Activated T-cell treated with anti-CD3 and anti-CD28 coated beads, Interleukin-2, amount 50 U/mL, for 4 hours (primary cell): ENCODE measurements at regions not wholly inside any gene's neighbourhood (a gene's known extent, or its start where the extent isn't known, plus 50 kb on each side); places are given as distances from the start of the nearest gene placed in this dataset.
A peak's percentile ranks its signal among the peaks of the same experiment; 100 is the strongest.

Source experiments
- ATAC-seq, 2 donors: fragments of 200-7000 bp; cut with Tn5 transposase; one replicate each; pipeline ENCODE4 v1.10.0; 2021
- DNase-seq: peaks from one replicate; pipeline ENCODE4 v3.0.0-alpha.2; 2020
- H3K27me3 Mint-ChIP-seq: one replicate; pipeline ENCODE4 v1.8.0; 2021; ENCODE audit warnings: low read depth, mixed read lengths
- H3K36me3 Mint-ChIP-seq: one replicate; pipeline ENCODE4 v1.8.0; 2022; ENCODE audit warnings: mixed read lengths; ENCODE audit not compliant: insufficient read depth
- H3K4me1 Mint-ChIP-seq: one replicate; pipeline ENCODE4 v1.8.0; 2021; ENCODE audit warnings: low read depth, mixed read lengths
- H3K4me3 Mint-ChIP-seq: one replicate; pipeline ENCODE4 v1.8.0; 2021; ENCODE audit warnings: mild to moderate bottlenecking, moderate library complexity, mixed read lengths
- H3K9me3 Mint-ChIP-seq: one replicate; pipeline ENCODE4 v1.8.0; 2021; ENCODE audit warnings: mixed read lengths

DNA sequence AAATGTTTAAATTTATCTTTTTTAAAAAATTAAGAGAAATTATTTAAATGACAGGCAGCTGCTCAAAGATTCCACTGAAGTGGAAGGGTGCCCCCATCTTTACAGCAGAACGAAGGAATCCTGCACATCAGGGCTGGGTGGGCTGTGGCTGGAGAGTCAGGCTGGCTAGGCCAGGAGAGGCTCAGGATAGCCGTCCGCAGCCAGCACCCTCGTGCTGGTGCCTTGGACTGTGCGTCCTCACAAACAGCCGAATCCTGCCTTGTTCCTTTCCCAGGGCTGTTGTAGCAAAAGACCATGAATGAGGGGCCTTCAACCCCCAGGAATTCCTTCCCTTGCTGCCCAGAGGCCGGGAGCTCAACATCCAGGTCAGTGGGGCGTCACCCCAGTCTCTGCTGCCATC lies 64.6 kb upstream of the FCN1 start:
- Mint-ChIP-seq H3K9me3 (peaks cover 7% of the 10 kb centered on the region), H3K36me3 (no peaks in the 10 kb centered on the region), H3K27me3 (peaks cover 13% of the 10 kb centered on the region), H3K4me1 (no peaks in the 10 kb centered on the region), H3K4me3 (no peak overlapping the region)
- DNase-seq (no peak), ATAC-seq (no peak)

DNA sequence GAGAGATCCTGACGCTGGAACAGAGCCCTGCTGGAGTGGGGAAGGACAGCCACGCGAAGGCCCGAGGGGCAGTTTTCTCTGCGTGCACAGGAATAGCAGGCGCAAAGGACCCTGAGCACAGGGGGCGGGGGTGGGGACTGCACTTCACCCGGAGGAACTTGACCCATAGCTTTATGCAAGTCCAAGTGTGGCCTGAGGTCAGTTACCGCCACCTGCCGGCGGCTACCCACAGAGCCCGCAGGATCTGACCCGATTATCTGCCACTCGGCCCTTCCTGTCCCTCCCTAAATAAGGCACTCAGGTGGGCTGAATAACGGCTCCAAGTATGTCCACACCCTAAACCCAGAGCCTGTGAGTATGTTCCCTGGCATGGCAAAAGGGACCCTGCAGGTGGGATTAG lies 65.4 kb upstream of the FCN1 start:
- no peaks in the 10 kb centered on the region for H3K4me1 Mint-ChIP-seq
- DNase-seq (no peak), ATAC-seq (peak in 1 of 2 donors; percentile 14)
- peaks cover 13% of the 10 kb centered on the region for H3K27me3 Mint-ChIP-seq
- peaks cover 11% of the 10 kb centered on the region for H3K9me3 Mint-ChIP-seq
- H3K36me3 Mint-ChIP-seq, result no peaks in the 10 kb centered on the region
- H3K4me3 Mint-ChIP-seq, result no peak overlapping the region

DNA sequence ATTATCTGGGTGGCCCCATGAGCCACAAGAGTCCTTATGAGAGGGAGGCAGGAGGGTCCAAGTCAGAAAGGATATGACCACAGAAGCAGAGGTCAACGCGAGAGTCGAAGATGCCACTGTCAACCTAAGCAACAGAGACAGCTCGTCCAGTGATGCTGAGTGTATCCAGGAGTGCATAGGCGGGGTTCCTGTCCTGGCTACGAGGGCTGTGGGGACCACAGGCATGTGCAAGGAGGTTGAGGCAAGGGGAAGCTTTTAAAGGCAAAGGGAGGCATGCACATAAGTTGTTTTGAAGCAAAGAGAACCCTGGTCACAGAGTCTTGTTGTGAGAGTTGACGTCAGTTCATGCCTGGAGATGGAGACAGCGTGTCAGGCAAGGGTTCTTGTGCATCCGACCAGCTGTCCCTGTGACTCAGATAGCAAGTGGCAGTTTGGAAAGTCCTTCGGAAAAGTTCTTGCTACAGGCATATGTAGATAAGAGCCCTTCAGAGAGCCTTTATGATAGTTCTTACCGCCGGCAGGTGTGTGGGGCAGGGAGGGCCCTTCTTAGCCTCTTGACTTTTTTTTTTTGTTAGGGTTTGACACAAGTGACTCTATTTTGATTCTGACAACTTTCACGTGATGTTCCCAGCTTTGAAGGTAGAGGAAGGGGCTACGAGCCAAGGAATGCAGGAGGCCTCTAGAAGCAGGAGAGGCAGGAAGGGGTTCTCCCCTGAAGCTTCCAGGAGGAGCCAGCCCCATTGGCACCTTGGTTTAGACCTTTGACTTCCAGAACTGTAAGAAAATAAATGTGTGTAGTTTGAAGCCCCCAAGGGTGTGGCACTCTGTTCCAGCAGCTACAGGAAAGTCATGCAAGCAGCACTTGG lies 66.0 kb upstream of the FCN1 start:
- DNase-seq (no peak), ATAC-seq (no peak)
- Mint-ChIP-seq H3K36me3 (no peaks in the 10 kb centered on the region), H3K4me1 (no peaks in the 10 kb centered on the region), H3K4me3 (no peak overlapping the region), H3K27me3 (peaks cover 13% of the 10 kb centered on the region), H3K9me3 (peaks cover 11% of the 10 kb centered on the region)

DNA sequence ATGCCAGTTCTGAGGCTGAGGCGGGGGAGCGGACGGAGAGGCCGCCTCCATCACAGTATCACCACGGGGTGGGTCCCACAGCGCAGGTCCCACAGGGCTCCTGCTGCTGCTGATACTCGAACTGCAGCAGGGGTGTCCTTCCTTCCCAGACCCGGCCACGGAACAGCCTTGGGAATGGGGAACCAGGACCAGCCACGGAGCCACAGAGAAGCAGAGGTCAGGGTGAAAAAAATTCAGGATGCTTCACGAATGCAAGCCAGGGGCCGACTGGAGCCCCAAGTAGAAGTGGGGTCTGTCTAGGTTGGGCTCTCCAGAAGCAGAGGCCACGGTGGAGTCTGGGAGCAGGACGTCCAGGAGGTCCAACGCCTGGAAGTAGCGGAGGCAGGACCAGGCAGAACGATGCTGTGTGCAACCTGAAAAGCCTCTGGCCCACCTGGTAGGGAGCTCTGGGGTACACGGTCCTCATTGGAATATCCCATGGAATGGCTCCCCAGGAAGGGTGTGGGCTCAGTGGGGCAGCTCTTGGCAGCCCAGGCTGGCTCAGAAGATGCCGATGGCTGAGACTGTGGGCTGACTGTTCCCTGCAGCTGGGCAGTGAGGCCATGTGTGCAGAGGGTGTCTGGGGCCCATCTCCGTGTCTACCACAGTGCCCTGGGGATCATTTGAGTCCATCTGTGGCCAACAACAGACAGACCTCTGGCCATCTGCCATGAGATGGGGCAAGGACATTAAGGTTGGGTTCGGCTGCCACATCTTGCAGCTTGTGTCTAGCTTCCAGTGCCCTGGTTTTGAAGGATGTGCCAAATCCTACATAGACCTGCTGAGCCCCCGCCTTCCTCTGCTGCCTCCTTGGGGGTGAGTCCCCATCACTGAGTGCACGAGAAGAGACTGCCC lies 66.9 kb upstream of the FCN1 start:
- no peaks in the 10 kb centered on the region for H3K36me3 Mint-ChIP-seq
- H3K4me3 Mint-ChIP-seq, result no peak overlapping the region
- no peak for DNase-seq
- peaks cover 13% of the 10 kb centered on the region for H3K27me3 Mint-ChIP-seq
- H3K9me3 Mint-ChIP-seq, result peaks cover 11% of the 10 kb centered on the region
- ATAC-seq, result no peak
- H3K4me1 Mint-ChIP-seq, result no peaks in the 10 kb centered on the region

DNA sequence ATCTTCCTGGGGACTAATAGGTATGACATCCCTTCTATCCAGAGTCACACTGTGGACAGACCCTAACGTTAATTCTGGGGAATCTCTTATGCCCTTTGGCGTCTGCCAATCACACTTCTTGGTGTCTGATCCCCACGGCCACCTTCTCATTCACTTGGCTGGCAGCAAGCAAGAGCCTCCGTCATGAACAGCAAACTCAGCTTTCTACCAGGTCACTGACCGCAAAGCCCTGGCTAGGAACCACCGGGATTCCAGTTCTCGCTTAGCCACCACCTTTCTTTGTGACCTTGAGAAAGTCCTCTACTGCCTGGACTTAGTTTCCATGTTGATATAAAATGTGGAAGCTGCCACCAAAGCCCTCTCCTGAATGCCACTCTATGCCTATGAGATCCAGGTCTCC lies 67.7 kb upstream of the FCN1 start:
- H3K27me3 Mint-ChIP-seq, result peaks cover 9% of the 10 kb centered on the region
- ATAC-seq (no peak), DNase-seq (no peak)
- no peaks in the 10 kb centered on the region for H3K4me1 Mint-ChIP-seq
- H3K36me3 Mint-ChIP-seq, result no peaks in the 10 kb centered on the region
- H3K4me3 Mint-ChIP-seq, result no peak overlapping the region
- H3K9me3 Mint-ChIP-seq, result peaks cover 11% of the 10 kb centered on the region

DNA sequence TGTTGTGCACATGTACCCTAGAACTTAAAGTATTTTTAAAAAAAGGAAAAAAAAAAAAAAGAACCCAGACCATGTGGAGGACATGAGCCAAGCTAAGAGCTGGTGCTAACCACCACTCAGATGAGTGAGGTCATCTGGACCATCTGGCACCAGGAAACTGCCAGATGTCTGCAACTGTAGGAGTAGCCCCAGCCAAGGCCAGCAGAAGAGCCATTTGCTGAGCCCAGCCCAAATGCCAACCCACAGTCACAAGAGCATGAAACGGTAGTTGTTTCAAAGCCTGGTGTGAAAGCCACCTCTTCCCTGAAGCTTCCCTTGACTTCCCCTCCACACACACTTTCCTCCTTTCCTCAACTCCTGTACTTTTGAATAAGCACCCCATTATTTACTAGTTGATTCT lies 69.2 kb upstream of the FCN1 start:
- ATAC-seq, result no peak
- peaks cover 7% of the 10 kb centered on the region for H3K27me3 Mint-ChIP-seq
- peaks cover 11% of the 10 kb centered on the region for H3K9me3 Mint-ChIP-seq
- no peak for DNase-seq
- no peak overlapping the region for H3K4me3 Mint-ChIP-seq
- no peaks in the 10 kb centered on the region for H3K4me1 Mint-ChIP-seq
- no peaks in the 10 kb centered on the region for H3K36me3 Mint-ChIP-seq

DNA sequence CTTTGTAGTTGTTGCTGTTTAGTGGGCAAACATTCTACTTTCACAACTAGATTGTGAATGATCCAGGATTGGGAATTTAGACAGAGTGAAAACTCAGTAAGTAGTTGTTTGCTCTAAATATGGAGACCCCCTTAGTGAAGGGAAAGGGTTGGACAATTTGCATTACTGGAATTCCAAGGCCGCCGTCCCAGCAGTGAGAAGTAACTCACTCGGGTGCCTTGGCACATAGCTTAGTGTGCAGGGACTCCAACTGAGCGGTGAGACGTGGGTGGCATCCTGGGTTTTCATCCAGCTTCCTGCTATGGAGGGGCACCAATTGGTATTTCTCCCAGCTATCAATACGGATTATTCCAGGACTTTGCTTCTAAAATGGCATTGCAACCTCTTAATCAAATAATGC lies 69.7 kb upstream of the FCN1 start:
- Mint-ChIP-seq H3K9me3 (peaks cover 11% of the 10 kb centered on the region), H3K4me1 (no peaks in the 10 kb centered on the region), H3K36me3 (no peaks in the 10 kb centered on the region), H3K4me3 (no peak overlapping the region), H3K27me3 (peaks cover 6% of the 10 kb centered on the region)
- no peak for ATAC-seq
- no peak for DNase-seq

DNA sequence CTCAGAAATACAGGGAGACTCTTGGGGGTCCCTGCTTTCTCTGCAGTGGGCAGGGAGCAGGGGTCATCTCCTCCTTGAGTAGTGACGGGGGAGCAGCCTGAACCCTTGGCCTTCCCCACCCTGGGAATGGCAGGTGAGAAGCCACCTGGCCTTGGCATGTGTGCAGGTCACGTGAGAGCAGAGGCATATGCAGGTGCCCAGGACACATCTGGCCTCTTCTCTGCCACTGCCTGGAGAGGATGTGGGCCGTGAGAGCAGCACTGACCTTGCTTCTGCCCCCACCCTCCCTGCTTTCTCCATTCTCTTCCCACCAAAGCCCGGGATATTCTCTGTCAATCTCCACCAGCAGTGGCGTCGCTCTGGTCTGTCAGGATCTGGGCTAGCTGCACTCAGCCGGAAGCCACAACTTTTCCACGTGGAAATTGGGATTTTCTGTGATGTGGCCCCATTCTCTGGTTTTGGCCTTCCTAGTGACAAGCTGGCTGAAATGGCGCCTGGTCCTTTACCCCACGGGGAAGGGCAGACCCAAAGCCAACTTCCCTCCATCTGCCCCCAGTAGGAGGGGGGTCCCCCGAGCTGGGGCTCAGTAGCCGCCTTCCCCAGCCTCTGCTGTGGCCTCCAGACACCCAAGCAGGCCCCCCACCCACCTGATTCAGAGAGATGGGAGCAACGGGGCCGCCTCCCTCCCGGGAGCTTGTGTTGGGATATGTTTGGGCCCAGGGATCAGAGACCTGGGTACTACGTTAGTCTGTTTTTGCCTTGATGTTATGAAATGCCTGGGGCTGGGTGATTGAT lies 70.4 kb upstream of the FCN1 start:
- peaks cover 2% of the 10 kb centered on the region for H3K27me3 Mint-ChIP-seq
- ATAC-seq (no peak), DNase-seq (no peak)
- H3K4me1 Mint-ChIP-seq, result no peaks in the 10 kb centered on the region
- H3K9me3 Mint-ChIP-seq, result peaks cover 11% of the 10 kb centered on the region
- H3K4me3 Mint-ChIP-seq, result no peak overlapping the region
- H3K36me3 Mint-ChIP-seq, result no peaks in the 10 kb centered on the region

DNA sequence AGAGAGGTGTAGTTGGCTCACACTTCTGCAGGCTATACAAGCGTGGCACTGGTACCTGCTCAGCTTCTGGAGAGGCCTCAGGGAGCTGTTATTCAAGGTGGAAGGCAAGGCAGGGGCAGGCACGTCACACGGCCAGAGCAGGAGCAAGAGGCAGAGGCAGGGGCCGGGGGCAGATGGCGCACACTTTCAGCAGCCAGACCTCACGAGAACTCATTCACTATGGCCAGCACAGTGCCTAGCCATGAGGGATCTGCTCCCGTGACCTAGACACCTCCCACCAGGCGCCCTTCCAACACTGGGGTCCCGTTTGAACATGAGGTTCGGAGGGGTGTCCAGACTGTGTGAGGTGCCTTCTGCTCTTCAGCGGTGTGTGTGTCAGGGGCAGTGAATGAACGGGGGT lies 71.0 kb upstream of the FCN1 start:
- peaks cover 2% of the 10 kb centered on the region for H3K27me3 Mint-ChIP-seq
- no peaks in the 10 kb centered on the region for H3K36me3 Mint-ChIP-seq
- no peak overlapping the region for H3K4me3 Mint-ChIP-seq
- ATAC-seq (no peak), DNase-seq (no peak)
- H3K4me1 Mint-ChIP-seq, result no peaks in the 10 kb centered on the region
- H3K9me3 Mint-ChIP-seq, result peaks cover 11% of the 10 kb centered on the region

DNA sequence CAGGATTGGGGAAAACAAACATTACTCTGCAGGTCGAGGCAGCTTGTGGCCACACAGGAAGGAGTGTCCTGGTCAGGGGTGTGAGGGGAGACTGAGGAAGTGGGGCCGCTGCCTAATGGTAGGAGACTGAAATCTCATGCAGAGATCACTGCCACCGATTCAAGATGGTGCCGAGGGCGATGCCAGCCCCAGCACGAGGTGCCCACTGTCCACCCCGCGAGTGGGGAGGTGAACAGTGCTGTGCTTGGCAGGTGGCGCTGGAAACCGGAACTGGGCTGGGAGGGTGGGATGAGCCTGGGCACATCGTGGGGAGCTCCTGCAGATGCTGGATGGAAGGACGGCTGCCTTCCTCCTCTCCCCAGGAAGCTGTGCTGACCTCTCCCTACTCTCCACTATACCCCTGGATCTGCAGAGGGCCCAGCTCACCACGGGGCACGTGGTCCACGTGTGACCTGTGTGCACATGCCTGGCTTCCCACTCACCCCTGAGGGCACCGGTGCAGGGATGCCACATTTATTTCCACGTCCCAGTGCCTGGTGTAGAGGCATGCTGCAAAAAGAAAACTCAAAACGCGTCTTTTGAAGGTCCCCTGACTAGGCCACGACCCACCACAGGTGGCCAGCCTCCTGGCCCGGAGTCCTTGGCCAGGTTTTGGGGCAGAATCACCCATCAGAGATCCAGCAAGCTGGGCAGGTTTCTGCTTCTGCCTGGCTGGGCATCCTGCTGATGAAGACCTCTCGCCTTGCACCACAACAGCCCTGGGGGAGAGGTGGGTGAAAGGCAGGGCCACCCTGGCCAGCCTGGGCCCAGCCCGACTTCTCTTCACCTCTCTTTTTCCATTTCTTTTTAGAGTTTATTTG lies 71.7 kb upstream of the FCN1 start:
- ATAC-seq (no peak), DNase-seq (no peak)
- Mint-ChIP-seq H3K4me3 (no peak overlapping the region), H3K36me3 (no peaks in the 10 kb centered on the region), H3K27me3 (no peaks in the 10 kb centered on the region), H3K4me1 (no peaks in the 10 kb centered on the region), H3K9me3 (peaks cover 11% of the 10 kb centered on the region)

DNA sequence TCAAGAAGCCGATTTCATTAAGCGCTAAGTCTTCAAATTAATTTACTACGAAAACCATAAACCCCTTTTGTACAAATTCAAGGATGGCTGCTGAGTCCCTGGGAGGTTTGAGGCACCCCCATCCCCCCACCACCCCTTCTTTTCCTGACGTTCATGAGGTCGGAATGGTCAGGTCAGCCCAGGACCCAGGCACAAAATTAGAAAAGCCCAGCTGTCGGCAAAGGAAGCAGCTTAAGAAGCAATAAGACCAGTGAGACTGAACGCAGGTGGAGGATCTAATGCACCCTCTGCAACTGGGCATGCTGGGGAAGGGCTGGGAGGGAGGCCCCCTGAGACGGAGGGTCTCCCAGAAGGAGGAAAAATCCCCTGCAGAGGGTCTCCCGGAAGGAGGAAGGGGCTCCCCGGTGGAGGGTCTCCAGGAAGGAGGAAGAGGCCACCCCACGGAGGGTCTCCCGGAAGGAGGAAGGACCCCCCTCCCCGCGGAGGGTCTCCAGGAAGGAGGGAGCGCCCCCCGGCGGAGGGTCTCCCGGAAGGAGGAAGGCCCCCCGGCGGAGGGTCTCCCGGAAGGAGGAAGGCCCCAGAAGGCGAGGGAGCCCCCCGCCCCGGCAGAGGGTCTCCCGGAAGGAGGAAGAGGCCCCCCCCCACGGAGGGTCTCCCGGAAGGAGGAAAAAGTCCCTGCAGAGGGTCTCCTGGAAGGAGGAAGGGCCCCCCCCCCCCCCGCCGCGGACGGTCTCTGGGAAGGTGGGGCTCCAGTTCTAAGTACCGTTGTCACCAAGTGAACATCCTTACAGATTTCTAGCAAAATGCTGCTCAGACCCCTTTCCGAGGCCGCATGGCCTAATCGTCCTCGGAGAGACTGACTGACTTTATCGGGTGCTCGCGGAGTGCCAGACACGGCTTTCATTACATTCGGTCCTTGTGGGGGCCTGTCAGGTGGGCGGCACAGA lies 74.4 kb upstream of the FCN1 start:
- H3K36me3 Mint-ChIP-seq, result no peaks in the 10 kb centered on the region
- no peak for ATAC-seq
- H3K9me3 Mint-ChIP-seq, result peaks cover 6% of the 10 kb centered on the region
- no peak overlapping the region for H3K4me3 Mint-ChIP-seq
- H3K4me1 Mint-ChIP-seq, result no peaks in the 10 kb centered on the region
- peaks cover 4% of the 10 kb centered on the region for H3K27me3 Mint-ChIP-seq
- no peak for DNase-seq

DNA sequence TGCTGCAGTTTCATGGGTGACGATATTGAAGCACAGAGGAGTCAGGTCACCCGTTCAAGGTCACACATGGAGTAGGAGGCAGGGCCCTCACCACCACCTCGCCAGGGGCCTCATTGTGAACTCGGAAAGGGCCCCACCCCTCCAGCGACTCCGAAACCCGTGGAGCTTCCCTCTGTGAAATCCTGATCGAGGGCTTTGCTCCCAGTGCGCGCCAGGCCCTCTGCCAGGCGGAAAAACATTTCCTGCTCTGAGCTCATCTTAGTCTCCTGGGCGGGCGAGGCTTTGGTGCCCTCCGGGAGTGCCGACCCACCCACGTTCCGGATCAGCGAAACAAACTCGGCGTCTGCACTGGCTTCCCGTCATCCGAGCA lies 75.0 kb upstream of the FCN1 start:
- Mint-ChIP-seq H3K9me3 (no peaks in the 10 kb centered on the region), H3K4me1 (no peaks in the 10 kb centered on the region), H3K36me3 (no peaks in the 10 kb centered on the region), H3K4me3 (no peak overlapping the region), H3K27me3 (peaks cover 4% of the 10 kb centered on the region)
- DNase-seq, result no peak
- ATAC-seq, result no peak

DNA sequence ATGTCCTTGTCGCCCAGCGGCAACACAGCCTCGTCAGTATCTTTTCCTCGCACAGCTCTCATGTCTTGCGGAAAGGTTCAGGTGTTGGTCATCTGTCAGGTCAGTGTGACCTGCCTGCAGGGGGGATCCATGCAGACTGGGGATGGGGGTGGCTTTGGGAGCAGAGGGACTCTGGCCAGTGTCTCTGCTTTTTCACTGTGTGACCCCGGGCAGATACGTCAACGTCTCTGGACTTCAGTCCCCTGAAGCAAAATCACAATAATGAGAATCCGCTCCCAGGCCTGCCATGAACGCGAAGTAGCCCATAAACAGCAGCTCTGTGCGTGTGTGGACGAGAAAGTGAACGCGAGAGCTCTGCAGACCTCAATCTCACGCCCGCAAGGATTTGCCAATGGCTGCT lies 75.7 kb upstream of the FCN1 start:
- ATAC-seq, result no peak
- no peaks in the 10 kb centered on the region for H3K9me3 Mint-ChIP-seq
- H3K4me1 Mint-ChIP-seq, result no peaks in the 10 kb centered on the region
- H3K4me3 Mint-ChIP-seq, result no peak overlapping the region
- H3K36me3 Mint-ChIP-seq, result no peaks in the 10 kb centered on the region
- DNase-seq, result no peak
- peaks cover 4% of the 10 kb centered on the region for H3K27me3 Mint-ChIP-seq
